ENCODE measurements at regions not wholly inside any gene's neighbourhood (a gene's known extent, or its start where the extent isn't known, plus 50 kb on each side); places are given as distances from the start of the nearest gene placed in this dataset.

GRCh38 chr14:52202151-52202550, 65.3 kb upstream of the PTGDR start:
- no peak for ATAC-seq (ENCODE audit: poor library complexity)
- Histone ChIP-seq H3K4me1 (ENCODE audit: insufficient read depth, low read length) (no peaks in the 10 kb centered on the region), H3K4me3 (ENCODE audit: low read length) (no peak overlapping the region), H3K27me3 (ENCODE audit: control insufficient read depth in 1 of 2, insufficient read depth in 2 of 2, low read length in 2 of 2) (no peaks in the 10 kb centered on the region), H3K9me3 (ENCODE audit: control insufficient read depth in 1 of 2, insufficient read depth in 1 of 2, low read length in 2 of 2) (no peaks in the 10 kb centered on the region), H3K27ac (ENCODE audit: low read depth in 1 of 2, low read length in 2 of 2) (no peak overlapping the region), H3K36me3 (ENCODE audit: insufficient read depth, low read length) (no peaks in the 10 kb centered on the region)
- no peak overlapping the region for H3K27ac Mint-ChIP-seq
- H3K9me3 Mint-ChIP-seq = peaks cover 4% of the 10 kb centered on the region
- DNase-seq = no peak
- POLR2A ChIA-PET = no interaction called here
- intact Hi-C loops (cut with DNase I, micrococcal nuclease) = no loop called here
- no peaks in the 10 kb centered on the region for H3K36me3 Mint-ChIP-seq (ENCODE audit: low read depth)
- H3K4me3 Mint-ChIP-seq = no peak overlapping the region
- no peak for TF ChIP-seq CTCF (IDR thresholded peaks at IDR 0.05)
- CTCF ChIA-PET = no interaction called here
- peaks cover 4% of the 10 kb centered on the region for H3K27me3 Mint-ChIP-seq
- H3K4me1 Mint-ChIP-seq (ENCODE audit: low read depth) = no peaks in the 10 kb centered on the region

GRCh38 chr14:52190337-52190931, 77.1 kb upstream of the PTGDR start:
- POLR2A ChIA-PET = no interaction called here
- H3K4me1 ChIP-seq (ENCODE audit: insufficient read depth, low read length) = no peaks in the 10 kb centered on the region
- H3K36me3 ChIP-seq (ENCODE audit: insufficient read depth, low read length) = no peaks in the 10 kb centered on the region
- Mint-ChIP-seq H3K4me1 (ENCODE audit: low read depth) (no peaks in the 10 kb centered on the region), H3K27me3 (no peaks in the 10 kb centered on the region), H3K4me3 (no peak overlapping the region), H3K9me3 (peaks cover 6% of the 10 kb centered on the region), H3K27ac (no peak overlapping the region), H3K36me3 (ENCODE audit: low read depth) (peaks cover 7% of the 10 kb centered on the region)
- ATAC-seq (ENCODE audit: poor library complexity) = no peak
- intact Hi-C loops (cut with DNase I, micrococcal nuclease) = no loop called here
- no peak for TF ChIP-seq CTCF (IDR thresholded peaks at IDR 0.05)
- no peaks in the 10 kb centered on the region for H3K27me3 ChIP-seq (ENCODE audit: control insufficient read depth in 1 of 2, insufficient read depth in 2 of 2, low read length in 2 of 2)
- H3K9me3 ChIP-seq (ENCODE audit: control insufficient read depth in 1 of 2, insufficient read depth in 1 of 2, low read length in 2 of 2) = no peaks in the 10 kb centered on the region
- H3K27ac ChIP-seq (ENCODE audit: low read depth in 1 of 2, low read length in 2 of 2) = no peak overlapping the region
- CTCF ChIA-PET = no interaction called here
- no peak overlapping the region for H3K4me3 ChIP-seq (ENCODE audit: low read length)
- DNase-seq = no peak

GRCh38 chr14:52189325-52189724, 78.2 kb upstream of the PTGDR start:
- H3K27me3 ChIP-seq (ENCODE audit: control insufficient read depth in 1 of 2, insufficient read depth in 2 of 2, low read length in 2 of 2) = no peaks in the 10 kb centered on the region
- no peak for ATAC-seq (ENCODE audit: poor library complexity)
- no peaks in the 10 kb centered on the region for H3K4me1 Mint-ChIP-seq (ENCODE audit: low read depth)
- H3K4me1 ChIP-seq (ENCODE audit: insufficient read depth, low read length) = no peaks in the 10 kb centered on the region
- no peaks in the 10 kb centered on the region for H3K36me3 ChIP-seq (ENCODE audit: insufficient read depth, low read length)
- no peak overlapping the region for H3K27ac ChIP-seq (ENCODE audit: low read depth in 1 of 2, low read length in 2 of 2)
- H3K36me3 Mint-ChIP-seq (ENCODE audit: low read depth) = peaks cover 3% of the 10 kb centered on the region
- H3K4me3 ChIP-seq (ENCODE audit: low read length) = no peak overlapping the region
- H3K9me3 Mint-ChIP-seq = peaks cover under 1% of the 10 kb centered on the region
- H3K4me3 Mint-ChIP-seq = no peak overlapping the region
- H3K9me3 ChIP-seq (ENCODE audit: control insufficient read depth in 1 of 2, insufficient read depth in 1 of 2, low read length in 2 of 2) = no peaks in the 10 kb centered on the region
- ChIA-PET POLR2A (no interaction called here), CTCF (no interaction called here)
- H3K27ac Mint-ChIP-seq = no peak overlapping the region
- intact Hi-C loops (cut with DNase I, micrococcal nuclease) = no loop called here
- no peaks in the 10 kb centered on the region for H3K27me3 Mint-ChIP-seq
- no peak for DNase-seq
- no peak for TF ChIP-seq CTCF (IDR thresholded peaks at IDR 0.05)

Data from CD4-positive, alpha-beta T cell (primary cell).